ENCODE measurements at regions not wholly inside any gene's neighbourhood (a gene's known extent, or its start where the extent isn't known, plus 50 kb on each side); places are given as distances from the start of the nearest gene placed in this dataset.

- Histone ChIP-seq H3K9ac (ENCODE audit: low read length) (no peak overlapping the region), H4K91ac (ENCODE audit: low read depth, low read length) (no peak overlapping the region), H3K27me3 (ENCODE audit: insufficient read depth, low read length) (no peaks in the 10 kb centered on the region), H2BK5ac (ENCODE audit: low read depth, low read length, poor library complexity) (no peak overlapping the region), H4K8ac (ENCODE audit: low read depth, low read length) (no peak overlapping the region), H4K12ac (ENCODE audit: low read depth, low read length) (no peak overlapping the region), H3K18ac (ENCODE audit: low read length) (no peak overlapping the region), H2BK12ac (ENCODE audit: low read length) (no peak overlapping the region), H2BK120ac (ENCODE audit: insufficient read depth, low read length, poor library complexity) (no peak overlapping the region), H3K4me3 (ENCODE audit: low read depth, low read length) (no peak overlapping the region), H3K27ac (ENCODE audit: low read depth, low read length) (no peak overlapping the region), H2AFZ (ENCODE audit: insufficient read depth, low read length, poor library complexity) (no peak overlapping the region), H3K79me2 (ENCODE audit: control insufficient read depth, insufficient read depth, low read length, poor library complexity) (no peaks in the 10 kb centered on the region), H3K79me1 (ENCODE audit: low read length) (no peaks in the 10 kb centered on the region), H3K9me3 (ENCODE audit: insufficient read depth, low read depth, low read length) (peaks cover 5% of the 10 kb centered on the region), H3K36me3 (ENCODE audit: control insufficient read depth in 1 of 2, insufficient read depth in 2 of 2, low read length in 2 of 2) (no peaks in the 10 kb centered on the region), H2AK5ac (ENCODE audit: low read length) (no peak overlapping the region), H3K14ac (ENCODE audit: low read length) (no peak overlapping the region), H3K4me1 (ENCODE audit: control insufficient read depth in 1 of 2, insufficient read depth in 2 of 2, low read length in 2 of 2) (no peaks in the 10 kb centered on the region), H3K4ac (ENCODE audit: low read depth, low read length) (no peak overlapping the region), H3K23ac (ENCODE audit: low read length) (no peak overlapping the region), H3K4me2 (ENCODE audit: low read length) (no peak overlapping the region)
- DNase-seq = no peak
Measured at GRCh38 chr21:28179136-28179535, 813.5 kb downstream of the LTN1 start.

- Histone ChIP-seq H2AK5ac (ENCODE audit: low read length) (no peak overlapping the region), H3K23ac (ENCODE audit: low read length) (no peak overlapping the region), H3K4me2 (ENCODE audit: low read length) (no peak overlapping the region), H4K8ac (ENCODE audit: low read depth, low read length) (no peak overlapping the region), H4K12ac (ENCODE audit: low read depth, low read length) (no peak overlapping the region), H3K79me2 (ENCODE audit: control insufficient read depth, insufficient read depth, low read length, poor library complexity) (no peaks in the 10 kb centered on the region), H3K36me3 (ENCODE audit: control insufficient read depth in 1 of 2, insufficient read depth in 2 of 2, low read length in 2 of 2) (no peaks in the 10 kb centered on the region), H3K79me1 (ENCODE audit: low read length) (no peaks in the 10 kb centered on the region), H3K9ac (ENCODE audit: low read length) (no peak overlapping the region), H2BK5ac (ENCODE audit: low read depth, low read length, poor library complexity) (no peak overlapping the region), H4K91ac (ENCODE audit: low read depth, low read length) (no peak overlapping the region), H3K4me3 (ENCODE audit: low read depth, low read length) (no peak overlapping the region), H3K4me1 (ENCODE audit: control insufficient read depth in 1 of 2, insufficient read depth in 2 of 2, low read length in 2 of 2) (no peaks in the 10 kb centered on the region), H2BK12ac (ENCODE audit: low read length) (no peak overlapping the region), H2BK120ac (ENCODE audit: insufficient read depth, low read length, poor library complexity) (no peak overlapping the region), H3K9me3 (ENCODE audit: insufficient read depth, low read depth, low read length) (peaks cover under 1% of the 10 kb centered on the region), H2AFZ (ENCODE audit: insufficient read depth, low read length, poor library complexity) (no peak overlapping the region), H3K27ac (ENCODE audit: low read depth, low read length) (no peak overlapping the region), H3K14ac (ENCODE audit: low read length) (no peak overlapping the region), H3K27me3 (ENCODE audit: insufficient read depth, low read length) (no peaks in the 10 kb centered on the region), H3K18ac (ENCODE audit: low read length) (no peak overlapping the region), H3K4ac (ENCODE audit: low read depth, low read length) (no peak overlapping the region)
- no CpG with 5 or more reads among the region's 1 CpG for WGBS (ENCODE audit: extremely low coverage, insufficient coverage, insufficient read length)
- no peak for DNase-seq
Measured at GRCh38 chr21:28177124-28177523, 815.6 kb downstream of the LTN1 start.

GRCh38 chr21:28174701-28175100, 818.0 kb downstream of the LTN1 start:
- Histone ChIP-seq H2AK5ac (ENCODE audit: low read length) (no peak overlapping the region), H3K4ac (ENCODE audit: low read depth, low read length) (no peak overlapping the region), H3K4me1 (ENCODE audit: control insufficient read depth in 1 of 2, insufficient read depth in 2 of 2, low read length in 2 of 2) (no peaks in the 10 kb centered on the region), H2AFZ (ENCODE audit: insufficient read depth, low read length, poor library complexity) (no peak overlapping the region), H3K36me3 (ENCODE audit: control insufficient read depth in 1 of 2, insufficient read depth in 2 of 2, low read length in 2 of 2) (no peaks in the 10 kb centered on the region), H3K9me3 (ENCODE audit: insufficient read depth, low read depth, low read length) (no peaks in the 10 kb centered on the region), H3K79me1 (ENCODE audit: low read length) (no peaks in the 10 kb centered on the region), H3K18ac (ENCODE audit: low read length) (no peak overlapping the region), H3K4me2 (ENCODE audit: low read length) (no peak overlapping the region), H4K12ac (ENCODE audit: low read depth, low read length) (no peak overlapping the region), H2BK120ac (ENCODE audit: insufficient read depth, low read length, poor library complexity) (no peak overlapping the region), H2BK5ac (ENCODE audit: low read depth, low read length, poor library complexity) (no peak overlapping the region), H3K9ac (ENCODE audit: low read length) (no peak overlapping the region), H3K23ac (ENCODE audit: low read length) (no peak overlapping the region), H3K27ac (ENCODE audit: low read depth, low read length) (no peak overlapping the region), H3K79me2 (ENCODE audit: control insufficient read depth, insufficient read depth, low read length, poor library complexity) (no peaks in the 10 kb centered on the region), H4K91ac (ENCODE audit: low read depth, low read length) (no peak overlapping the region), H4K8ac (ENCODE audit: low read depth, low read length) (no peak overlapping the region), H3K4me3 (ENCODE audit: low read depth, low read length) (no peak overlapping the region), H2BK12ac (ENCODE audit: low read length) (no peak overlapping the region), H3K27me3 (ENCODE audit: insufficient read depth, low read length) (no peaks in the 10 kb centered on the region), H3K14ac (ENCODE audit: low read length) (no peak overlapping the region)
- no peak for DNase-seq

GRCh38 chr21:28174006-28174405, 818.7 kb downstream of the LTN1 start:
- Histone ChIP-seq H3K79me2 (ENCODE audit: control insufficient read depth, insufficient read depth, low read length, poor library complexity) (no peaks in the 10 kb centered on the region), H3K4me2 (ENCODE audit: low read length) (no peak overlapping the region), H3K18ac (ENCODE audit: low read length) (no peak overlapping the region), H2AFZ (ENCODE audit: insufficient read depth, low read length, poor library complexity) (no peak overlapping the region), H3K79me1 (ENCODE audit: low read length) (no peaks in the 10 kb centered on the region), H3K9me3 (ENCODE audit: insufficient read depth, low read depth, low read length) (no peaks in the 10 kb centered on the region), H2BK12ac (ENCODE audit: low read length) (no peak overlapping the region), H2BK120ac (ENCODE audit: insufficient read depth, low read length, poor library complexity) (no peak overlapping the region), H3K27ac (ENCODE audit: low read depth, low read length) (no peak overlapping the region), H4K12ac (ENCODE audit: low read depth, low read length) (no peak overlapping the region), H3K4me3 (ENCODE audit: low read depth, low read length) (no peak overlapping the region), H3K4ac (ENCODE audit: low read depth, low read length) (no peak overlapping the region), H3K9ac (ENCODE audit: low read length) (no peak overlapping the region), H2AK5ac (ENCODE audit: low read length) (no peak overlapping the region), H2BK5ac (ENCODE audit: low read depth, low read length, poor library complexity) (no peak overlapping the region), H4K91ac (ENCODE audit: low read depth, low read length) (no peak overlapping the region), H3K4me1 (ENCODE audit: control insufficient read depth in 1 of 2, insufficient read depth in 2 of 2, low read length in 2 of 2) (no peaks in the 10 kb centered on the region), H3K23ac (ENCODE audit: low read length) (no peak overlapping the region), H3K27me3 (ENCODE audit: insufficient read depth, low read length) (no peaks in the 10 kb centered on the region), H3K36me3 (ENCODE audit: control insufficient read depth in 1 of 2, insufficient read depth in 2 of 2, low read length in 2 of 2) (no peaks in the 10 kb centered on the region), H4K8ac (ENCODE audit: low read depth, low read length) (no peak overlapping the region), H3K14ac (ENCODE audit: low read length) (no peak overlapping the region)
- WGBS (ENCODE audit: extremely low coverage, insufficient coverage, insufficient read length) = no CpG with 5 or more reads among the region's 2 CpGs
- DNase-seq = no peak

- Histone ChIP-seq H2AK5ac (ENCODE audit: low read length) (no peak overlapping the region), H3K9me3 (ENCODE audit: insufficient read depth, low read depth, low read length) (no peaks in the 10 kb centered on the region), H3K4me3 (ENCODE audit: low read depth, low read length) (no peak overlapping the region), H3K9ac (ENCODE audit: low read length) (no peak overlapping the region), H3K36me3 (ENCODE audit: control insufficient read depth in 1 of 2, insufficient read depth in 2 of 2, low read length in 2 of 2) (no peaks in the 10 kb centered on the region), H3K23ac (ENCODE audit: low read length) (no peak overlapping the region), H3K27ac (ENCODE audit: low read depth, low read length) (no peak overlapping the region), H2BK12ac (ENCODE audit: low read length) (no peak overlapping the region), H2BK120ac (ENCODE audit: insufficient read depth, low read length, poor library complexity) (no peak overlapping the region), H3K4me1 (ENCODE audit: control insufficient read depth in 1 of 2, insufficient read depth in 2 of 2, low read length in 2 of 2) (no peaks in the 10 kb centered on the region), H4K91ac (ENCODE audit: low read depth, low read length) (no peak overlapping the region), H2BK5ac (ENCODE audit: low read depth, low read length, poor library complexity) (no peak overlapping the region), H3K4ac (ENCODE audit: low read depth, low read length) (no peak overlapping the region), H4K12ac (ENCODE audit: low read depth, low read length) (no peak overlapping the region), H3K79me2 (ENCODE audit: control insufficient read depth, insufficient read depth, low read length, poor library complexity) (no peaks in the 10 kb centered on the region), H3K79me1 (ENCODE audit: low read length) (no peaks in the 10 kb centered on the region), H3K4me2 (ENCODE audit: low read length) (no peak overlapping the region), H3K18ac (ENCODE audit: low read length) (no peak overlapping the region), H3K27me3 (ENCODE audit: insufficient read depth, low read length) (no peaks in the 10 kb centered on the region), H3K14ac (ENCODE audit: low read length) (no peak overlapping the region), H2AFZ (ENCODE audit: insufficient read depth, low read length, poor library complexity) (no peak overlapping the region), H4K8ac (ENCODE audit: low read depth, low read length) (no peak overlapping the region)
- no peak for DNase-seq
- WGBS (ENCODE audit: extremely low coverage, insufficient coverage, insufficient read length) = no CpG with 5 or more reads among the region's 2 CpGs
Measured at GRCh38 chr21:28172376-28172775, 820.3 kb downstream of the LTN1 start.
